MG63 (cell line): ENCODE measurements at regions not wholly inside any gene's neighbourhood (a gene's known extent, or its start where the extent isn't known, plus 50 kb on each side); places are given as distances from the start of the nearest gene placed in this dataset.

Source experiments
- DNase-seq: peaks from one replicate; pipeline ENCODE4 v3.0.0-alpha.2; 2020
- H3K27me3 ChIP-seq: fragments of 250-450 bp; sonication (Bioruptor Pico); 2 replicates; pipeline ENCODE4 v1.5.1; 2020; ENCODE audit warnings: mild to moderate bottlenecking, moderate library complexity
- H3K36me3 ChIP-seq: fragments of 250-450 bp; sonication (Bioruptor Pico); 2 replicates; pipeline ENCODE4 v1.5.1; 2020; ENCODE audit warnings: mild to moderate bottlenecking, moderate library complexity
- H3K4me3 ChIP-seq: fragments of 250-450 bp; sonication (Bioruptor Pico); 2 replicates; pipeline ENCODE4 v1.5.1; 2020; ENCODE audit warnings: mild to moderate bottlenecking, moderate library complexity
- H3K9me3 ChIP-seq: fragments of 250-450 bp; sonication (Bioruptor Pico); 2 replicates; pipeline ENCODE4 v1.5.1; 2020; ENCODE audit warnings: mild to moderate bottlenecking, moderate library complexity

- DNase-seq: peak; percentile 12
- Histone ChIP-seq H3K36me3 (no peaks in the 10 kb centered on the region), H3K9me3 (no peaks in the 10 kb centered on the region; the same call in 1 of the 2 replicates), H3K4me3 (no peak overlapping the region), H3K27me3 (no peaks in the 10 kb centered on the region)
These were observed 122.0 kb downstream of the DRD1 start for GRCh38 chr5:175321927-175322532.

- Histone ChIP-seq H3K4me3 (no peak overlapping the region), H3K9me3 (no peaks in the 10 kb centered on the region), H3K27me3 (peaks cover 19% of the 10 kb centered on the region), H3K36me3 (no peaks in the 10 kb centered on the region)
- no peak for DNase-seq
These were observed 124.8 kb downstream of the DRD1 start for GRCh38 chr5:175319199-175319598.

GRCh38 chr5:175317872-175318271 is 126.1 kb downstream of the DRD1 start:
- Histone ChIP-seq H3K36me3 (no peaks in the 10 kb centered on the region), H3K27me3 (peaks cover 24% of the 10 kb centered on the region), H3K4me3 (no peak overlapping the region), H3K9me3 (no peaks in the 10 kb centered on the region)
- no peak for DNase-seq

DNA sequence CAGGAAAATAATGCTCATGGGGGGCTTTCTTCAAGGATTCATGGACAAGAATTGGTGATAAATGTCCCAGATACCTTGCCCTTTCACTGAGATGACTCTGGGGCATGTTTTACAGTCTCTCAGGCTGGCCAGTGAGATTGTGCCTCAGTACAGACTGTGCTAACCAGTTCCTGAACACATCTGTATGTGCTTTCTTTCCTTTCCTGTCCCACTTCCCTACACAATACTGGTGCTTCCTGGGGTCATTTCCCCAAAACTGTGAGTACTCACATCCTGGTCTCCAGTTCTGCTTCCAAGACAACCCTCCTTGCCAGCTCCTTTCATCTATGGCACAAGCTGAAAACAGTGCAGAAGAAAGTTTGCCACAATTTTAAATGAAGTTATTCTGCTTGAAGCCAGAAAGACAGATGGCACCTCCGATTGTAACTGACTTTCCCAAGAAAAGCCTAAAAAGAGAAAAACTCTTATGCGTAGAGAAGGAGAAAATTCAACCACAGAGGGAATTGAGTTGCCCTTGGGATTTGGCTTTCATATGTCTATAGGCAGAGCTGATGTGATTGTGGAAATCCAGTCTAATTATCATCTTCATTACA is 134.7 kb downstream of the DRD1 start:
- Histone ChIP-seq H3K36me3 (no peaks in the 10 kb centered on the region), H3K27me3 (peaks cover 18% of the 10 kb centered on the region), H3K4me3 (no peak overlapping the region), H3K9me3 (no peaks in the 10 kb centered on the region)
- DNase-seq: no peak

DNA sequence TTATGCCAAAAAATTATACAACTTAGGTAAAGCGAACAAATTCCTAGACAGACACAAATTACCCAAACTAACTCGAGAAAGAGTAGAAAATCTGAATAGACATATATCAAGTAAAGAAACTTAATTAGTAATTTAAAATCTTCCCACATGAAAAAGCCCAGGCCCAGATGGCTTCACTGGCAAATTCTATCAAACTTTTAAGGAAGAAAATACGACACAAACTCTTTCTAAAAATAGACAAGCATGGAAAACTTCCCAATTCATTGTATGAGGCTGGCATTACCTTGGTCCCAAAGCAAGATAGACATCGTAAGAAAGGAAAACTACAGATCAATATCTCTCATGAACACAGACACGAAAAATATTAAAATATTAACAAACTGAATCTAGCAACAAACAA is 135.3 kb downstream of the DRD1 start:
- Histone ChIP-seq H3K9me3 (no peaks in the 10 kb centered on the region), H3K27me3 (peaks cover 14% of the 10 kb centered on the region), H3K4me3 (no peak overlapping the region), H3K36me3 (no peaks in the 10 kb centered on the region)
- DNase-seq: no peak

- Histone ChIP-seq H3K9me3 (no peaks in the 10 kb centered on the region), H3K4me3 (no peak overlapping the region), H3K36me3 (no peaks in the 10 kb centered on the region), H3K27me3 (peaks cover 13% of the 10 kb centered on the region)
- DNase-seq: no peak
These were observed 137.6 kb downstream of the DRD1 start for GRCh38 chr5:175306381-175306780.

GRCh38 chr5:175305251-175305650 is 138.7 kb downstream of the DRD1 start:
- Histone ChIP-seq H3K9me3 (no peaks in the 10 kb centered on the region), H3K27me3 (peaks cover 13% of the 10 kb centered on the region), H3K36me3 (no peaks in the 10 kb centered on the region), H3K4me3 (no peak overlapping the region)
- no peak for DNase-seq

DNA sequence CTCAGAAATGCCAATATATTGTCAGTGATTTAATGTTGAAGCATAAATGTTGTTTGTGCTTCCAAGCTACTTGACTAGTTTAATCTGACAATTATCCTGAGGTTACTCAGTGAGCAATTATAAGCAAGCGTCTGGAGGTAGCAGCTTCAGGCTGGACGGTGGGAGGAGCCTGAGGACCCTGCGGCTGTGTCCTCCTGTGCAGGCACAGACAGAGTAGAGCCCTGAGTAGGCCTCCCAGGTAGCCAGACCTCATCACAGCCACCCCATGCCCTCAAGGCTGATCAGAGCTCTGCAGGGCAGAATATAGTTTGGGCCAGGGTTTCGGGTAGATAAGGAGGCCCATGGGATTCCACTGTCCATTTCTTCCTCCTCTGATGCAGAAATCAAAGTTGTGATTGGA is 153.6 kb downstream of the DRD1 start:
- DNase-seq: no peak
- no peak overlapping the region for H3K4me3 ChIP-seq
- no peaks in the 10 kb centered on the region for H3K36me3 ChIP-seq
- H3K27me3 ChIP-seq: no peaks in the 10 kb centered on the region
- H3K9me3 ChIP-seq: no peaks in the 10 kb centered on the region

DNA sequence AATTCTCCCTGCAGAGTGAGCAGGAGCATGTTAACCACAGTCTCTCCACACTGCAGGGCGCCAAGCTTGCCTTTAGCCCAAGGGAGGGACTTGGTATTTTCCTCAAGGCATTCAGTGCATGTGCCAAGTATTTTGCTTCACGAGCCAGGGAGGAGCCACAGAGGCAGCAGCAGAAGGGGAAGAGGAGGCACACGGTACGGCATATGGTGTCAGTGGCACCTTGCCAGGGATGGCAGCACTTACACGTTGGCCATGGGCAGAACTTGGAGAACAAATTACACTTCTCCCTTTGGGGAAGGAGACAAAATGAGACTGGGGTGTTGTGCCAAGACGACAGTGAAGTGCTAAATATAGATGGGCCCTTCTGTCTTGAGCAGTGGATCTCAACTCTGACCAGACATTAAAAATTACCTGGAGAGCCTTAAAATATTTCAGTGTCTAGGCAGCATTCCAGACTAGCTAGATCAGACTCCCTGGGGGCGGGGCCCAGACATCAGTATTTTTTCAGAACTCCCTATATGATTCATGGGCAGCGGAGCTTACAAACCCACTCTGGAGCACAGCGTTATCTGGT is 155.8 kb downstream of the DRD1 start:
- 0 out of 2 replicates have a peak, but pooled peaks cover 3% of the 10 kb centered on the region for H3K27me3 ChIP-seq
- DNase-seq: peak; percentile 82
- H3K9me3 ChIP-seq: no peaks in the 10 kb centered on the region
- H3K36me3 ChIP-seq: no peaks in the 10 kb centered on the region
- H3K4me3 ChIP-seq: no peak overlapping the region

- Histone ChIP-seq H3K36me3 (no peaks in the 10 kb centered on the region), H3K27me3 (0 out of 2 replicates have a peak, but pooled peaks cover 4% of the 10 kb centered on the region), H3K9me3 (no peaks in the 10 kb centered on the region), H3K4me3 (no peak overlapping the region)
- no peak for DNase-seq
These were observed 157.0 kb downstream of the DRD1 start for GRCh38 chr5:175286981-175287380.

GRCh38 chr5:175285261-175285660 is 158.7 kb downstream of the DRD1 start:
- H3K36me3 ChIP-seq: no peaks in the 10 kb centered on the region
- no peaks in the 10 kb centered on the region for H3K9me3 ChIP-seq
- no peak overlapping the region for H3K4me3 ChIP-seq
- H3K27me3 ChIP-seq: 0 out of 2 replicates have a peak, but pooled peaks cover 4% of the 10 kb centered on the region
- no peak for DNase-seq

GRCh38 chr5:175284806-175285205 is 159.2 kb downstream of the DRD1 start:
- no peak for DNase-seq
- H3K4me3 ChIP-seq: no peak overlapping the region
- no peaks in the 10 kb centered on the region for H3K9me3 ChIP-seq
- no peaks in the 10 kb centered on the region for H3K36me3 ChIP-seq
- H3K27me3 ChIP-seq: 0 out of 2 replicates have a peak, but pooled peaks cover 4% of the 10 kb centered on the region

- H3K4me3 ChIP-seq: no peak overlapping the region
- H3K36me3 ChIP-seq: no peaks in the 10 kb centered on the region
- 0 out of 2 replicates have a peak, but pooled peaks cover 4% of the 10 kb centered on the region for H3K27me3 ChIP-seq
- H3K9me3 ChIP-seq: no peaks in the 10 kb centered on the region
- DNase-seq: no peak
These were observed 161.3 kb downstream of the DRD1 start for GRCh38 chr5:175282611-175283225.

DNA sequence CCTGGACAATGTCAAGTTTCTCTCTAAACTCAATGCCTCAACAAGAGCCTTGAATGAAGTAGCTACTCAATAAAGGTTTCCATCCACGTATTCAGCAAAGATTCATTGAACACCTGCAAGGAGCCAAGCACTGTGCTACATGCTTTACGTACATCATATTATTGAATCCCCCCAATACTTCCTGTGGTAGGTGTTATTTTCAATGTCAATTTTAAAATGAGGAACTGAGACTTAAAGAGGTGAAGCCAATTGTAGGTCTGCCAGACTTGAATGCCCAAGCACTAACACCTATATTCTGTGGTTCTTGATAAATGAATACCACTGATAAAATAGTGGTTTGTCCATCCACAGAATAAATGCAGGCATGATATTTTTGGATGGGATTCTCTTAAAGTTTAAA is 162.3 kb downstream of the DRD1 start:
- no peak for DNase-seq
- Histone ChIP-seq H3K36me3 (no peaks in the 10 kb centered on the region), H3K4me3 (no peak overlapping the region), H3K9me3 (no peaks in the 10 kb centered on the region), H3K27me3 (peaks cover 8% of the 10 kb centered on the region; the same call in 1 of the 2 replicates)

GRCh38 chr5:175281257-175281656 is 162.7 kb downstream of the DRD1 start:
- H3K4me3 ChIP-seq: no peak overlapping the region
- DNase-seq: no peak
- H3K27me3 ChIP-seq: peaks cover 12% of the 10 kb centered on the region; the same call in 1 of the 2 replicates
- no peaks in the 10 kb centered on the region for H3K9me3 ChIP-seq
- H3K36me3 ChIP-seq: no peaks in the 10 kb centered on the region

DNA sequence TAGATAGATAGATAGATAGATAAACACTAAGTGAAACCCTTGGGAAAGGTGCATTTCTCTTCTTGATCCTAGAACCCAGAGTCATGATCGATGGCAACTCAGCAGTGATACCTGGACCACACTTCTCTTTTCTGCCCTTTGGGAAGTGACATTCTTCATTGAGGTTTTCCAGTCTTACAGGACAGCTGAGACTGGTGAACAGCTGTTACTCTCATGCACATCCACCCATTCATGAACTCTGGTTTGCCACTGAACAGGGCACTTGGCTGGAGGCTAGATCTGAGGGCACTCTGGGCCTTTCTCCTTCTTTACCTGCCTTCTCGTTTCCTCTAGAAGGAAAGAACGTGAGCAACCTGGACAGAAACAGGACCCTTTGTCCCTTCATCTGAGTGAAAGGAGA is 164.5 kb downstream of the DRD1 start:
- Histone ChIP-seq H3K9me3 (no peaks in the 10 kb centered on the region), H3K4me3 (no peak overlapping the region), H3K36me3 (no peaks in the 10 kb centered on the region), H3K27me3 (peaks cover 15% of the 10 kb centered on the region)
- DNase-seq: no peak

DNA sequence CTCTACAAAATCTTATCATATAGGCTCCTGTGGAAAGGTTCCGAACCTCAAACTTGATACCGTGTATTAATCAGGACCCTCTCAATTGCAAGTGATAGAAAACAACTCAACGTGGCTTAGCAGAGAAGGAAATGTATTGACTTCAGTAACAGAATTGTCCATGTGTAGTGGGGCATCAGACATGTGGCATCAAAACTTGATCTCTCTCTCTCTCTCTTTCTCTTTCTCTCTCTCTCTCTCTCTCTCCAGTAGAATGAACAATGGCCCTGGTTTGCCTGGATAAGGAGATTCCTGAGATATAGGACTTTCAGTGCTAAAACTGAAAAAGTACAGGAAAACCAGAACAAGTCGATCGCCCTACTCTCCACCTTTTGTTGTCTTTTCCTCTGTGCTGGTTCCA is 168.2 kb downstream of the DRD1 start:
- Histone ChIP-seq H3K4me3 (no peak overlapping the region), H3K36me3 (no peaks in the 10 kb centered on the region), H3K27me3 (peaks cover 17% of the 10 kb centered on the region), H3K9me3 (no peaks in the 10 kb centered on the region)
- no peak for DNase-seq
